ENCODE measurements at regions not wholly inside any gene's neighbourhood (a gene's known extent, or its start where the extent isn't known, plus 50 kb on each side); places are given as distances from the start of the nearest gene placed in this dataset.
"Not testable (repeated sequence)": the region's sequence is repeated elsewhere in the genome, so short reads cannot be mapped to it uniquely, and the experiment has no call there.

GRCh38 chr2:204145791-204146190, 209.2 kb downstream of the ICOS start:
- no peak for DNase-seq

GRCh38 chr2:204147040-204147439, 210.5 kb downstream of the ICOS start:
- DNase-seq: not testable (repeated sequence)

- DNase-seq: peak; percentile 54
Measured at GRCh38 chr2:204150721-204151120, 214.2 kb downstream of the ICOS start.

- peak; percentile 73 for DNase-seq
Measured at GRCh38 chr2:204152616-204153015, 216.1 kb downstream of the ICOS start.

- DNase-seq: no peak
Measured at GRCh38 chr2:204154863-204155262, 218.3 kb downstream of the ICOS start.

GRCh38 chr2:204156456-204156855, 219.9 kb downstream of the ICOS start:
- DNase-seq: no peak

GRCh38 chr2:204157684-204158083, 221.1 kb downstream of the ICOS start:
- no peak for DNase-seq

GRCh38 chr2:204159526-204159925, 223.0 kb downstream of the ICOS start:
- DNase-seq: no peak

- no peak for DNase-seq
Measured at GRCh38 chr2:204160989-204161388, 224.4 kb downstream of the ICOS start.

- DNase-seq: no peak
Measured at GRCh38 chr2:204161886-204162285, 225.3 kb downstream of the ICOS start.

GRCh38 chr2:204166961-204167360, 230.4 kb downstream of the ICOS start:
- no peak for DNase-seq

- DNase-seq: not testable (repeated sequence)
Measured at GRCh38 chr2:204167670-204168069, 231.1 kb downstream of the ICOS start.

- no peak for DNase-seq
Measured at GRCh38 chr2:204170411-204170810, 233.8 kb downstream of the ICOS start.

GRCh38 chr2:204171432-204172144, 235.0 kb downstream of the ICOS start:
- DNase-seq: no peak

- DNase-seq: no peak
Measured at GRCh38 chr2:204172145-204172600, 235.6 kb downstream of the ICOS start.

- DNase-seq: no peak
Measured at GRCh38 chr2:204174034-204174433, 237.5 kb downstream of the ICOS start.

GRCh38 chr2:204175552-204176271, 239.1 kb downstream of the ICOS start:
- DNase-seq: no peak

GRCh38 chr2:204176306-204176705, 239.7 kb downstream of the ICOS start:
- DNase-seq: no peak

GRCh38 chr2:204177251-204177976, 240.9 kb downstream of the ICOS start:
- no peak for DNase-seq

GRCh38 chr2:204177977-204178522, 241.5 kb downstream of the ICOS start:
- no peak for DNase-seq

- DNase-seq: peak; percentile 61
Measured at GRCh38 chr2:204180649-204181048, 244.1 kb downstream of the ICOS start.

GRCh38 chr2:204183608-204184007, 247.0 kb downstream of the ICOS start:
- DNase-seq: no peak

- no peak for DNase-seq
Measured at GRCh38 chr2:204184226-204184625, 247.7 kb downstream of the ICOS start.
